Right hindlimb (tissue), 1 donor: ENCODE measurements at regions not wholly inside any gene's neighbourhood (a gene's known extent, or its start where the extent isn't known, plus 50 kb on each side); places are given as distances from the start of the nearest gene placed in this dataset.
"Not testable (repeated sequence)": the region's sequence is repeated elsewhere in the genome, so short reads cannot be mapped to it uniquely, and the experiment has no call there.

ENCODE experiments used
- DNase-seq: peaks from one replicate; pipeline ENCODE4 v3.0.0-alpha.2; 2018

- DNase-seq: no peak
Measured at GRCh38 chr16:88128556-88128955, 177.3 kb downstream of the BANP start.

GRCh38 chr16:88129133-88129532, 177.9 kb downstream of the BANP start:
- not testable (repeated sequence) for DNase-seq

- DNase-seq: no peak
Measured at GRCh38 chr16:88130016-88130415, 178.8 kb downstream of the BANP start.

GRCh38 chr16:88130681-88131080, 179.4 kb downstream of the BANP start:
- DNase-seq: no peak

GRCh38 chr16:88131256-88131655, 180.0 kb downstream of the BANP start:
- DNase-seq: no peak

- no peak for DNase-seq
Measured at GRCh38 chr16:88131966-88132365, 180.7 kb downstream of the BANP start.

- no peak for DNase-seq
Measured at GRCh38 chr16:88132836-88133506, 181.7 kb downstream of the BANP start.

GRCh38 chr16:88133507-88133843, 182.2 kb downstream of the BANP start:
- no peak for DNase-seq

- not testable (repeated sequence) for DNase-seq
Measured at GRCh38 chr16:88134172-88134898, 183.1 kb downstream of the BANP start.

GRCh38 chr16:88134899-88135682, 183.9 kb downstream of the BANP start:
- not testable (repeated sequence) for DNase-seq

- peak; percentile 62 for DNase-seq
Measured at GRCh38 chr16:88136211-88136713, 185.0 kb downstream of the BANP start.

- not testable (repeated sequence) for DNase-seq
Measured at GRCh38 chr16:88136939-88137338, 185.7 kb downstream of the BANP start.

GRCh38 chr16:88139141-88139540, 187.9 kb downstream of the BANP start:
- DNase-seq: not testable (repeated sequence)

GRCh38 chr16:88140195-88140594, 189.0 kb downstream of the BANP start:
- DNase-seq: not testable (repeated sequence)

- no peak for DNase-seq
Measured at GRCh38 chr16:88141580-88141979, 190.3 kb downstream of the BANP start.

- DNase-seq: not testable (repeated sequence)
Measured at GRCh38 chr16:88142056-88142935, 191.1 kb downstream of the BANP start.

GRCh38 chr16:88143122-88144027, 192.1 kb downstream of the BANP start:
- not testable (repeated sequence) for DNase-seq

GRCh38 chr16:88144028-88144511, 192.8 kb downstream of the BANP start:
- no peak for DNase-seq

GRCh38 chr16:88145376-88145775, 194.1 kb downstream of the BANP start:
- not testable (repeated sequence) for DNase-seq

- not testable (repeated sequence) for DNase-seq
Measured at GRCh38 chr16:88145824-88146405, 194.7 kb downstream of the BANP start.

GRCh38 chr16:88148078-88148477, 196.8 kb downstream of the BANP start:
- not testable (repeated sequence) for DNase-seq
